ENCODE measurements at regions not wholly inside any gene's neighbourhood (a gene's known extent, or its start where the extent isn't known, plus 50 kb on each side); places are given as distances from the start of the nearest gene placed in this dataset.

DNA sequence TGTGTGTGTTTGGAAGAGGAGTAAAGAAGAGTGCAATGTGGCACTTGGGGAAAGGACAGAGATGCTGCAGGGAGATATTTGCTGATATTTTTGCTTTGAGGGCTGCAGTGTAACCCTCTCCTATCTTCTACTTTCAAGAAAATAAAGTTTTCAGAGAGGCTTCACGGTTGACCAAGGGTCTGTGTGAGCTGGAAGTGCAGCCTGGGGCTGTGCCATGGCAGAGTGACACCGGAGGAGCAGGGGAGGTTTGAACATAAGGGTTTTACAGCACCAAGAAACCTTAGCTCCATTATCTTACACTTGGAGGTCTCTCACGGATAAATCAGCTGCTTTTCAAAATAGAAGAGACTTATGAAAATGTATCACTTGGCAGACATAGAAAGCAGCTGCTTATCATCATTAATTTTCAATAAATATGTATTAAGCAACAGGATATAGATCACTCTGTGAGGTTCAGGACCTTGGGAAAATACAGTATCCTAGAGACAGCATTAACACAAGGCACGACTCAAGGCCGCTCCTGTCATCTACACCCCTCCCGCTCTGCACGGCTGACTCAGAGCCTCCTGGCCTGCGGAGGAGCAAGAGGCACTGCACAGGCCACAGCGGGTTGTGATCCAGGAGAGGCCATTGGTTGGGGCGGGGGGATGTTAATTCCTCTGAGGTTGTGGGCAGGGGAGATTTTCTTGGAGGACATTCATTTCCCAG, 127.8 kb downstream of the COPS8 start:
- DNase-seq (ENCODE audit: low spot score in 2 of 2): no peak
- Histone ChIP-seq H3K9me3 (no peaks in the 10 kb centered on the region), H3K36me3 (no peaks in the 10 kb centered on the region), H3K4me1 (peaks cover 13% of the 10 kb centered on the region), H3K27ac (peak overlapping the region; percentile 68), H3K27me3 (no peaks in the 10 kb centered on the region), H3K4me3 (no peak overlapping the region)
- TF ChIP-seq, protein P1, sequence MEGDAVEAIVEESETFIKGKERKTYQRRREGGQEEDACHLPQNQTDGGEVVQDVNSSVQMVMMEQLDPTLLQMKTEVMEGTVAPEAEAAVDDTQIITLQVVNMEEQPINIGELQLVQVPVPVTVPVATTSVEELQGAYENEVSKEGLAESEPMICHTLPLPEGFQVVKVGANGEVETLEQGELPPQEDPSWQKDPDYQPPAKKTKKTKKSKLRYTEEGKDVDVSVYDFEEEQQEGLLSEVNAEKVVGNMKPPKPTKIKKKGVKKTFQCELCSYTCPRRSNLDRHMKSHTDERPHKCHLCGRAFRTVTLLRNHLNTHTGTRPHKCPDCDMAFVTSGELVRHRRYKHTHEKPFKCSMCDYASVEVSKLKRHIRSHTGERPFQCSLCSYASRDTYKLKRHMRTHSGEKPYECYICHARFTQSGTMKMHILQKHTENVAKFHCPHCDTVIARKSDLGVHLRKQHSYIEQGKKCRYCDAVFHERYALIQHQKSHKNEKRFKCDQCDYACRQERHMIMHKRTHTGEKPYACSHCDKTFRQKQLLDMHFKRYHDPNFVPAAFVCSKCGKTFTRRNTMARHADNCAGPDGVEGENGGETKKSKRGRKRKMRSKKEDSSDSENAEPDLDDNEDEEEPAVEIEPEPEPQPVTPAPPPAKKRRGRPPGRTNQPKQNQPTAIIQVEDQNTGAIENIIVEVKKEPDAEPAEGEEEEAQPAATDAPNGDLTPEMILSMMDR (IDR thresholded peaks at IDR 0.05): no peak
- TF ChIP-seq POLR2A (IDR thresholded peaks at IDR 0.05) (no peak), POLR2AphosphoS5 (IDR thresholded peaks at IDR 0.05) (no peak), EP300 (IDR thresholded peaks at IDR 0.05) (no peak)
- 80% methylated on average over 10 of the region's 10 CpGs for WGBS

DNA sequence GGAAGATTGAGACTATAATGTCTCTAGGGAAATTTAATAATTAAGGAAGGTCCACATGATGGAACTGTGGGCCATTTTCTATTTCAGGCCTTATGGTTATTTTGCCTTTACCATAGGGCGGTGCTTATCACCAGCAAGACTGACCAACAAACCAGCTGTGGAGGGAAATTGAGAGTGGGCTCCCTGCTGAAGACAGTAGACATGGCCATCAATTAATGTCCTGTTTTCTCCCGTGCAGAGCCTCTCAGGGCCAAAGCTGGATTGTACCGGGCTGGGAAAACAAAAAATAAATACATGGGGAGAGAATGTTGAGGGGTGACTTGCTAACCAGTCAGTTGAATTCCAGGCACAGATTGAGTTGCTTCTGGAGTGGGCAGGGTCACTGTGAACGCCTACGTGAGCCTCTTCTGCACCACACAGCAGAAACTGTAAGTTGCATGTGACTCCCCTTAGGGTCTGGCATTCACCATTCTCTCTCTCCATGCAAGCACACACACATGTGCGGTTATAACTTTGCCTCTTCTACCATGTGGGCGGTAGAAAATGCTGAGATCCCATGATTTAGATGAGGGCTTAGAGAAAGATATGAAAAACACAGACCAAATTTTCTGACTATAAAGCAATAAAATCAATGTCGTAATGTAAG, 128.5 kb downstream of the COPS8 start:
- H3K27ac ChIP-seq: peak overlapping the region; percentile 68
- H3K4me3 ChIP-seq: no peak overlapping the region
- TF ChIP-seq POLR2AphosphoS5 (IDR thresholded peaks at IDR 0.05) (no peak), POLR2A (IDR thresholded peaks at IDR 0.05) (no peak), EP300 (IDR thresholded peaks at IDR 0.05) (no peak)
- TF ChIP-seq, protein P1 (IDR thresholded peaks at IDR 0.05): no peak
- no peaks in the 10 kb centered on the region for H3K27me3 ChIP-seq
- no peak for DNase-seq (ENCODE audit: low spot score in 2 of 2)
- no peaks in the 10 kb centered on the region for H3K9me3 ChIP-seq
- WGBS: 67% methylated on average over 8 of the region's 8 CpGs
- H3K36me3 ChIP-seq: no peaks in the 10 kb centered on the region
- H3K4me1 ChIP-seq: peaks cover 10% of the 10 kb centered on the region

DNA sequence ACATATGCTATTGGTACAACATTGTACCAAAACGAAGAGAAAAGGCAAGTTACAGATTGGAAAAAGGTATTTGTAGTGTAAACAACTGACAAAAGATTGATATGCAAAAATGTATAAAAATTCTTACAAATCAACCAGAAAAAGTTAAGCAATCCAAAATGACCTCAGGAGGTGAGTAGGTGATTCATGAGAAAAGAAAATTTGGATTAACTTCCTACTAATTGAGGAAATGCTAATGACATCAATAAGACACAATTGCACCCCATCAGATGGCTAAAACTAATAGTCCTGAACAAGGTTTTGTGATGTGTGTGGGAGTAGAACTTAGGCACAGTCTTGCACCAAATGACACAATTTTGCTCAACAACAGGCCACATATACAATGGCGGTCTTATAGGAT, 129.3 kb downstream of the COPS8 start:
- Histone ChIP-seq H3K4me1 (peaks cover 7% of the 10 kb centered on the region), H3K4me3 (no peak overlapping the region), H3K27ac (no peak overlapping the region), H3K27me3 (no peaks in the 10 kb centered on the region), H3K9me3 (no peaks in the 10 kb centered on the region), H3K36me3 (no peaks in the 10 kb centered on the region)
- TF ChIP-seq EP300 (IDR thresholded peaks at IDR 0.05) (no peak), POLR2AphosphoS5 (IDR thresholded peaks at IDR 0.05) (no peak), POLR2A (IDR thresholded peaks at IDR 0.05) (no peak)
- TF ChIP-seq, protein P1 (IDR thresholded peaks at IDR 0.05): no peak
- WGBS: 88% methylated on average over 2 of the region's 2 CpGs
- DNase-seq (ENCODE audit: low spot score in 2 of 2): no peak

DNA sequence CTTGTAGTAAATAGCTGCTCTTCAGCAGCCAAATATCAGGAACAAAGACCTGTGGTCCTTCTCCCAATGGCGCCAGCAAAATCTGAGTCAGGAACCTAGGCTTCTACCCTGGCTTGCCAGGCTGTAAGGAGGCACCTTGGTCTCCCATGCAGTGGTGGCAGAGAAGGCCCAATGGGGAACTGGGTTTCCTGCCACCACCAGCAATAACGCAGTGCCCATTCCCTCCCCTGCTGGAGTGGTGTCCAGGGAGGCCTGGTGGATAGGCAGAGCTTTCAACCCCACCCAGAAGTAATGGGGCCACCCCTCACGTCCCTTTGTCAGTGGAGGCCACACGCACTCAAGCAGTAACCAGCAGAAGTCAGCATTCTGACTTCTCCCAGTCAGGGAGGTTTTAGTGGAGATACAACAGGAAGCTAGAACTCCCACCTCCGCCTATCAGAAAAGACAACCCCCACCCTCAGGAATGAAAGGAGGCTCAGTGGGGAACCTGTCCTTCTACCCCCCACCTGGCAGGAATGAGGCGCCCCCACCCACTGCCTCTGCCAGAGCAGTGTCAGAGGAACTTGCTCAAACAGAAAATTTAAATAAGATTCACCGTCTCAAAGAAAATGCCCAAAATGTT, 132.4 kb downstream of the COPS8 start:
- WGBS: 52% methylated on average over 4 of the region's 7 CpGs
- no peak for DNase-seq (ENCODE audit: low spot score in 2 of 2)
- peak overlapping the region; percentile 70 for H3K27ac ChIP-seq
- H3K27me3 ChIP-seq: no peaks in the 10 kb centered on the region
- H3K36me3 ChIP-seq: no peaks in the 10 kb centered on the region
- H3K4me1 ChIP-seq: peaks cover 20% of the 10 kb centered on the region
- no peak overlapping the region for H3K4me3 ChIP-seq
- H3K9me3 ChIP-seq: no peaks in the 10 kb centered on the region
- TF ChIP-seq POLR2A (IDR thresholded peaks at IDR 0.05) (no peak), EP300 (IDR thresholded peaks at IDR 0.05) (no peak), POLR2AphosphoS5 (IDR thresholded peaks at IDR 0.05) (no peak)
- TF ChIP-seq, protein P1 (IDR thresholded peaks at IDR 0.05): no peak

DNA sequence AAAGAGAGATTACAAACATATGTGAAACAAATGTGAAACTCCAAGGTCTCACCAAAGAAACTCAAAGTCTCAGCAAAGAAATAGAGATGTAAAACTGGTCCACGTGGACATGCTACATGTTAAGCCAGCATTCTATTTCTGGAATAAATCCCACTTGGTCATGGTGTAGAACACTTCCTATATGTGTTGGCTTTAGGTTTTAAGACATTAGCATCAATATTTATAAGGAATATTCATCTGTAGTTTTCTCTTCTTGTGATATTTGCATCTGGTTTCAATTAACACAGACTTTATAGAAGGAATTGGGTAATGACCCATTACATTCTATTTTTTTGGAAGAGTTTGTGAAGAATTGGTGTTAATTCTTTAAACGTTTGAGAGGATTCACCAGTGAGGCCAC, 133.1 kb downstream of the COPS8 start:
- Histone ChIP-seq H3K27ac (peak overlapping the region; percentile 70), H3K4me3 (no peak overlapping the region), H3K36me3 (no peaks in the 10 kb centered on the region), H3K4me1 (peaks cover 25% of the 10 kb centered on the region), H3K27me3 (no peaks in the 10 kb centered on the region), H3K9me3 (no peaks in the 10 kb centered on the region)
- TF ChIP-seq POLR2AphosphoS5 (IDR thresholded peaks at IDR 0.05) (no peak), POLR2A (IDR thresholded peaks at IDR 0.05) (no peak), EP300 (IDR thresholded peaks at IDR 0.05) (no peak)
- TF ChIP-seq, protein P1 (IDR thresholded peaks at IDR 0.05): no peak
- WGBS: 52% methylated on average over 2 of the region's 2 CpGs
- no peak for DNase-seq (ENCODE audit: low spot score in 2 of 2)

All from suprapubic skin (tissue), 4 donors.